ENCODE measurements at regions not wholly inside any gene's neighbourhood (a gene's known extent, or its start where the extent isn't known, plus 50 kb on each side); places are given as distances from the start of the nearest gene placed in this dataset.

- H3K4me1 Mint-ChIP-seq: peaks cover 12% of the 10 kb centered on the region
- Histone ChIP-seq H3K4me2 (no peak overlapping the region), H3K36me3 (ENCODE audit: insufficient read depth) (no peaks in the 10 kb centered on the region), H3K4me1 (ENCODE audit: insufficient read depth) (no peaks in the 10 kb centered on the region), H3K79me2 (replicated peaks; ENCODE audit: insufficient read depth) (no peaks in the 10 kb centered on the region), H2AFZ (no peak overlapping the region), H3K9me2 (ENCODE audit: insufficient read depth) (no peaks in the 10 kb centered on the region), H3K4me3 (no peak overlapping the region), H3K27me3 (ENCODE audit: insufficient read depth) (no peaks in the 10 kb centered on the region), H3K27ac (ENCODE audit: low read depth) (no peak overlapping the region), H3F3A (replicated peaks; ENCODE audit: low read depth) (no peaks in the 10 kb centered on the region), H4K20me1 (replicated peaks; ENCODE audit: insufficient read depth) (no peaks in the 10 kb centered on the region)
- peaks cover 2% of the 10 kb centered on the region for H3K27me3 Mint-ChIP-seq (ENCODE audit: insufficient read depth, low read depth, poor library complexity)
- DNase-seq (ENCODE audit: low spot score) (no peak), ATAC-seq (no peak)
- no peak overlapping the region for H3K27ac Mint-ChIP-seq
- no peaks in the 10 kb centered on the region; the same call in 2 of the 3 replicates for H3K9me3 Mint-ChIP-seq
- H3K36me3 Mint-ChIP-seq (ENCODE audit: low read depth): no peaks in the 10 kb centered on the region
- no peak overlapping the region for H3K4me3 Mint-ChIP-seq
- TF ChIP-seq NANOG (IDR thresholded peaks at IDR 0.05; ENCODE audit: borderline replicate concordance) (no peak), EZH2phosphoT487 (IDR thresholded peaks at IDR 0.05; ENCODE audit: unreplicated experiment) (no peak), ETS1 (IDR thresholded peaks at IDR 0.05) (no peak), ZNF114 (CRISPR knock-in tag; IDR thresholded peaks at IDR 0.05) (no peak)
Measured at GRCh38 chrX:107521877-107522586, 72.6 kb downstream of the FRMPD3 start.

- Histone ChIP-seq H3K4me3 (no peak overlapping the region), H3K4me1 (ENCODE audit: insufficient read depth) (no peaks in the 10 kb centered on the region), H2AFZ (no peak overlapping the region), H3K27ac (ENCODE audit: low read depth) (no peak overlapping the region), H3K4me2 (no peak overlapping the region), H3K27me3 (ENCODE audit: insufficient read depth) (no peaks in the 10 kb centered on the region), H3K36me3 (ENCODE audit: insufficient read depth) (no peaks in the 10 kb centered on the region), H3F3A (replicated peaks; ENCODE audit: low read depth) (no peaks in the 10 kb centered on the region), H3K79me2 (replicated peaks; ENCODE audit: insufficient read depth) (no peaks in the 10 kb centered on the region), H3K9me2 (ENCODE audit: insufficient read depth) (no peaks in the 10 kb centered on the region), H4K20me1 (replicated peaks; ENCODE audit: insufficient read depth) (no peaks in the 10 kb centered on the region)
- H3K27ac Mint-ChIP-seq: no peak overlapping the region
- H3K27me3 Mint-ChIP-seq (ENCODE audit: insufficient read depth, low read depth, poor library complexity): peaks cover 2% of the 10 kb centered on the region
- DNase-seq (ENCODE audit: low spot score) (no peak), ATAC-seq (no peak)
- no peaks in the 10 kb centered on the region for H3K36me3 Mint-ChIP-seq (ENCODE audit: low read depth)
- H3K4me1 Mint-ChIP-seq: peaks cover 12% of the 10 kb centered on the region
- H3K9me3 Mint-ChIP-seq: no peaks in the 10 kb centered on the region; the same call in 2 of the 3 replicates
- H3K4me3 Mint-ChIP-seq: no peak overlapping the region
- TF ChIP-seq STAT1 (IDR thresholded peaks at IDR 0.05; ENCODE audit: unreplicated experiment) (no peak), ZNF462 (CRISPR knock-in tag; IDR thresholded peaks at IDR 0.05) (no peak), ZNF331 (CRISPR knock-in tag; IDR thresholded peaks at IDR 0.05; ENCODE audit: low read depth) (no peak), REST (IDR thresholded peaks at IDR 0.05; ENCODE audit: unreplicated experiment) (no peak), EZH2phosphoT487 (IDR thresholded peaks at IDR 0.05; ENCODE audit: unreplicated experiment) (no peak), JUNB (IDR thresholded peaks at IDR 0.05; ENCODE audit: unreplicated experiment) (no peak), EZH2 (IDR thresholded peaks at IDR 0.05; ENCODE audit: low read depth, unreplicated experiment) (no peak), POLR2AphosphoS5 (IDR thresholded peaks at IDR 0.05; ENCODE audit: low read depth) (no peak), ZNF114 (CRISPR knock-in tag; IDR thresholded peaks at IDR 0.05) (no peak)
Measured at GRCh38 chrX:107522901-107523300, 73.4 kb downstream of the FRMPD3 start.
